Karpas-422 (cell line): ENCODE measurements at regions not wholly inside any gene's neighbourhood (a gene's known extent, or its start where the extent isn't known, plus 50 kb on each side); places are given as distances from the start of the nearest gene placed in this dataset.

Source experiments
- DNase-seq: peaks from one replicate; pipeline ENCODE4 v3.0.0-alpha.2; 2015
- H2AFZ ChIP-seq: fragments of 200-600 bp; sonication (generic); 2 replicates; pipeline ENCODE4 v1.6.1; 2014; ENCODE audit warnings: antibody characterized with exemption, low read length, mixed read lengths
- H3K27ac ChIP-seq: fragments of 200-600 bp; sonication (generic); 2 replicates; pipeline ENCODE4 v1.5.1; 2014; ENCODE audit warnings: mild to moderate bottlenecking, low read length, moderate library complexity
- H3K27me3 ChIP-seq: fragments of 200-600 bp; sonication (generic); 2 replicates; pipeline ENCODE4 v1.6.1; 2014; ENCODE audit warnings: low read length, mixed read lengths
- H3K36me3 ChIP-seq: fragments of 200-600 bp; sonication (generic); 2 replicates; pipeline ENCODE4 v1.6.1; 2014; ENCODE audit warnings: low read length, mixed read lengths; ENCODE audit not compliant: insufficient read depth
- H3K4me1 ChIP-seq: fragments of 200-600 bp; sonication (generic); 2 replicates; pipeline ENCODE4 v1.6.1; 2014; ENCODE audit warnings: mild to moderate bottlenecking, low read length, mixed read lengths
- H3K4me2 ChIP-seq: fragments of 200-600 bp; sonication (generic); 2 replicates; pipeline ENCODE4 v1.6.1; 2014; ENCODE audit warnings: low read length, low read depth, mild to moderate bottlenecking; ENCODE audit not compliant: poor library complexity, severe bottlenecking
- H3K4me3 ChIP-seq: fragments of 200-600 bp; sonication (generic); 2 replicates; pipeline ENCODE4 v1.5.1; 2014; ENCODE audit warnings: mild to moderate bottlenecking, antibody characterized with exemption, low read length, mixed read lengths
- H3K79me2 ChIP-seq: fragments of 200-600 bp; sonication (generic); 2 replicates; pipeline ENCODE4 v1.6.1; 2014; ENCODE audit warnings: mild to moderate bottlenecking, low read length, mixed read lengths
- H3K9ac ChIP-seq: fragments of 200-600 bp; sonication (generic); 2 replicates; pipeline ENCODE4 v1.6.0; 2014; ENCODE audit warnings: low read length
- H3K9me2 ChIP-seq: fragments of 200-600 bp; sonication (generic), shearing (Covaris generic); replicated peaks from 2 replicates; pipeline ENCODE4 v1.6.0; 2014; ENCODE audit warnings: mild to moderate bottlenecking, low read length, moderate library complexity; ENCODE audit not compliant: insufficient read depth
- H3K9me3 ChIP-seq: fragments of 300-700, 200-600 bp; sonication (generic); 2 replicates; pipeline ENCODE4 v1.6.1; 2014; ENCODE audit warnings: low read length, mixed read lengths
- H4K20me1 ChIP-seq: fragments of 200-600 bp; sonication (generic); 2 replicates; pipeline ENCODE4 v1.6.1; 2014; ENCODE audit warnings: mild to moderate bottlenecking, antibody characterized with exemption, low read length, low read depth; ENCODE audit not compliant: insufficient read depth

- no peaks in the 10 kb centered on the region for H4K20me1 ChIP-seq
- no peaks in the 10 kb centered on the region for H3K4me1 ChIP-seq
- H3K9me2 ChIP-seq, result no peaks in the 10 kb centered on the region
- no peak overlapping the region for H3K4me3 ChIP-seq
- no peaks in the 10 kb centered on the region for H3K36me3 ChIP-seq
- no peak for DNase-seq
- no peaks in the 10 kb centered on the region for H3K9me3 ChIP-seq
- H3K27ac ChIP-seq, result no peak overlapping the region
- H3K4me2 ChIP-seq, result no peak overlapping the region
- no peaks in the 10 kb centered on the region for H3K27me3 ChIP-seq
- H2AFZ ChIP-seq, result no peak overlapping the region
- no peak overlapping the region for H3K9ac ChIP-seq
- H3K79me2 ChIP-seq, result no peaks in the 10 kb centered on the region
These were observed 262.5 kb downstream of the RHOU start for GRCh38 chr1:228997721-228998144.

- H3K9ac ChIP-seq, result no peak overlapping the region
- no peak overlapping the region for H2AFZ ChIP-seq
- H3K27ac ChIP-seq, result no peak overlapping the region
- H3K36me3 ChIP-seq, result no peaks in the 10 kb centered on the region
- no peaks in the 10 kb centered on the region for H3K27me3 ChIP-seq
- no peak overlapping the region for H3K4me2 ChIP-seq
- H3K4me1 ChIP-seq, result no peaks in the 10 kb centered on the region
- no peaks in the 10 kb centered on the region for H3K9me2 ChIP-seq
- no peaks in the 10 kb centered on the region for H3K79me2 ChIP-seq
- no peak for DNase-seq
- H3K9me3 ChIP-seq, result no peaks in the 10 kb centered on the region
- no peak overlapping the region for H3K4me3 ChIP-seq
- no peaks in the 10 kb centered on the region for H4K20me1 ChIP-seq
These were observed 262.9 kb downstream of the RHOU start for GRCh38 chr1:228998179-228998578.

DNA sequence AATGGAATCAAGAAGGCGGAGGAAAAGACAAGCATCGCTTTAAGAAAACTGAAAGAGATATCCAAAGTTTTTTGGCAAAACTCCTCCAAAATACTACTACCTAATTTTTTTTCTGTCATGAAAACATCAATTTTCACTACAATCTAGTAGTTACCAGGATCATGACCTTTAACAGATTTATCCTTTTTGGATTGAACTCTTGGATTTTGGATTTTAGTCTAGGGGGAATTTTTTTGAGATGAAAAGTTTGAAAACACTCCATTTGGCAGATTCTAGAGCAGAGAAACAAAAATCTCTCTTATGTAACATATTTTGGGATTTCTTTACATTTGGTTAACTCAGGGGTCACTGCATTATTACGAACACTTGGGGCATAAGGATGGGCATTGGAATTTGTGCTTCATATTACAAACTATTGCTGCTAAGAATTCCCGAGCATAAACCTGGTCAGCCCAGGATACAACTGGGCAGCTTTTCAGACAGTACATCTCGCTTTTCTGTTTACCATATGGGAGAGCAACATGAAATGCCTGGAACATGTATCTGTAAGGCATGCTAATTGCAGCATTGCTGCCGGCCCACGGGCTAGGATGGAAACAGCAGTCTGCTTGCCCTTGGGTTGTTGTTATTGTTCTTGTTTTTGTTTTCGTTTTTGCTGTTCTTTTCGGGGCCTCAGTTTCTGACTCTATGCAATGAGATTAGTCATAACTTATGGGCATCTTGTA lies 264.3 kb downstream of the RHOU start:
- Histone ChIP-seq H3K4me1 (no peaks in the 10 kb centered on the region), H3K9me2 (no peaks in the 10 kb centered on the region), H3K27me3 (no peaks in the 10 kb centered on the region), H3K36me3 (no peaks in the 10 kb centered on the region), H4K20me1 (no peaks in the 10 kb centered on the region), H3K79me2 (no peaks in the 10 kb centered on the region), H3K4me2 (no peak overlapping the region), H3K9ac (no peak overlapping the region), H3K9me3 (no peaks in the 10 kb centered on the region), H3K4me3 (no peak overlapping the region), H2AFZ (no peak overlapping the region), H3K27ac (no peak overlapping the region)
- no peak for DNase-seq

- H3K36me3 ChIP-seq, result no peaks in the 10 kb centered on the region
- H3K4me3 ChIP-seq, result no peak overlapping the region
- H3K79me2 ChIP-seq, result no peaks in the 10 kb centered on the region
- H3K9me3 ChIP-seq, result no peaks in the 10 kb centered on the region
- no peak for DNase-seq
- H3K9ac ChIP-seq, result no peak overlapping the region
- H2AFZ ChIP-seq, result no peak overlapping the region
- H3K4me2 ChIP-seq, result no peak overlapping the region
- no peaks in the 10 kb centered on the region for H3K9me2 ChIP-seq
- no peak overlapping the region for H3K27ac ChIP-seq
- no peaks in the 10 kb centered on the region for H3K4me1 ChIP-seq
- no peaks in the 10 kb centered on the region for H4K20me1 ChIP-seq
- no peaks in the 10 kb centered on the region for H3K27me3 ChIP-seq
These were observed 264.9 kb downstream of the RHOU start for GRCh38 chr1:229000187-229000586.

DNA sequence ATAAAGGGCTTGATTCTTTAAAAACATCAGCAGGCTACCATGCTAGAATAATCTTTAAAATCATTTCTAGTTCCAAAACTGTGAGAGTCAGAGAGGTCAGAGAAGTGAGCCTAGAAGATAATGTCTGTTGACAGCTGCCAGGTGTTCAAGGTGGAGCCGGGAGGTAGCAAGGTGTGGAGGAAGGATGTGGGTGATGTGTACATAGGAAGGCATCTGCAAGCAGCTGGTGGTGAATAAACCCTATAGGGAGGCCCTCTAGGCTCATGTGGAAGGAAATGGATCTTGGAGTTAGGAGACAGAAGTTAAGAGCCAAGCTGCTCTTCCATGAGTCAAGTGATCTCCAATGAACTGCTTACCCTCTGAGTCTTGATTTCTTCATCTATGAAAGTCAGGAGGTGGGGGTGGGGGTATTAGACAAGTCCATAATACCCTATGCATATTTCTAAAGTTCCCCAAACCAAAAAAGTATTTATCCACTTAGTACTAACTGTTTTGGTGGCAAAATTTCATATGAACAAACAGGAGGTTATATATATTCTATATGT lies 266.3 kb downstream of the RHOU start:
- Histone ChIP-seq H3K4me3 (no peak overlapping the region), H3K79me2 (no peaks in the 10 kb centered on the region), H3K9ac (no peak overlapping the region), H3K27ac (no peak overlapping the region), H3K9me2 (no peaks in the 10 kb centered on the region), H4K20me1 (no peaks in the 10 kb centered on the region), H3K36me3 (no peaks in the 10 kb centered on the region), H2AFZ (no peak overlapping the region), H3K9me3 (no peaks in the 10 kb centered on the region), H3K4me2 (no peak overlapping the region), H3K4me1 (no peaks in the 10 kb centered on the region), H3K27me3 (no peaks in the 10 kb centered on the region)
- no peak for DNase-seq

GRCh38 chr1:229002037-229002436 lies 266.8 kb downstream of the RHOU start:
- no peak overlapping the region for H3K9ac ChIP-seq
- no peak overlapping the region for H2AFZ ChIP-seq
- no peak for DNase-seq
- H3K9me2 ChIP-seq, result no peaks in the 10 kb centered on the region
- H3K4me2 ChIP-seq, result no peak overlapping the region
- H3K79me2 ChIP-seq, result no peaks in the 10 kb centered on the region
- H3K4me1 ChIP-seq, result no peaks in the 10 kb centered on the region
- no peak overlapping the region for H3K27ac ChIP-seq
- no peaks in the 10 kb centered on the region for H3K36me3 ChIP-seq
- H3K27me3 ChIP-seq, result no peaks in the 10 kb centered on the region
- no peak overlapping the region for H3K4me3 ChIP-seq
- no peaks in the 10 kb centered on the region for H4K20me1 ChIP-seq
- H3K9me3 ChIP-seq, result no peaks in the 10 kb centered on the region

DNA sequence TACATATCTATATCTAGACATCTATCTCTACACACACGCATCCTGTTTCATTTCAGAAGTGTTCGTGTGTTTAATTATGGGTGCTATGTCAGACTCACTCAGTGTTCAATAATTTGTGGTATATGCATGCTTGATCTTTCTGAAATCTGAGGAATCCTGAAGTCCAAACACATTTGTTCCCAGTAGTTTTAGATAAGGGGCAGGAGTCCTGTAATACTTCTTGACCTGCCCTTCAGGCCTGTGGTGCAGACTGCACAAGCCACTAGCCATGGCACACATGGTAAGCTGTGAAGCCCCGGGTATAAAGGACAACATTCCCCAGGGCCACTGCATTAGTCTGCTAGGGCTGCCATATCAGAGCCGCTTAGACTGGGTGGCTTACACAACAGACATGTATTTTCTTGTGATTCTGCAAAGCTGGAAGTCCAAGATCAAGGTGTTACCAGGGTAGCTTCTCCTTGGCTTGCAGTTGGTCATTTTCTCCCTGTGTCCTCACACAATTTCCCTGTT lies 267.2 kb downstream of the RHOU start:
- Histone ChIP-seq H3K9me3 (no peaks in the 10 kb centered on the region), H3K4me1 (no peaks in the 10 kb centered on the region), H2AFZ (no peak overlapping the region), H3K27ac (no peak overlapping the region), H3K4me2 (no peak overlapping the region), H4K20me1 (no peaks in the 10 kb centered on the region), H3K36me3 (no peaks in the 10 kb centered on the region), H3K9me2 (no peaks in the 10 kb centered on the region), H3K79me2 (no peaks in the 10 kb centered on the region), H3K9ac (no peak overlapping the region), H3K27me3 (no peaks in the 10 kb centered on the region), H3K4me3 (no peak overlapping the region)
- no peak for DNase-seq

- Histone ChIP-seq H3K9ac (no peak overlapping the region), H3K9me3 (no peaks in the 10 kb centered on the region), H2AFZ (no peak overlapping the region), H3K4me1 (no peaks in the 10 kb centered on the region), H3K27ac (no peak overlapping the region), H4K20me1 (no peaks in the 10 kb centered on the region), H3K27me3 (no peaks in the 10 kb centered on the region), H3K4me2 (no peak overlapping the region), H3K4me3 (no peak overlapping the region), H3K79me2 (no peaks in the 10 kb centered on the region), H3K9me2 (no peaks in the 10 kb centered on the region), H3K36me3 (no peaks in the 10 kb centered on the region)
- no peak for DNase-seq
These were observed 267.5 kb upstream of the RAB4A start for GRCh38 chr1:229003233-229004031.
